HepG2 (cell line): ENCODE measurements at regions not wholly inside any gene's neighbourhood (a gene's known extent, or its start where the extent isn't known, plus 50 kb on each side); places are given as distances from the start of the nearest gene placed in this dataset.

Source experiments
- ATAC-seq: fragments of 200-7000 bp; cut with Tn5 transposase; 3 replicates; pipeline ENCODE4 v1.9.1; 2020; ENCODE audit warnings: mild to moderate bottlenecking, moderate library complexity
- BruUV-seq: library from RNA; stranded (reverse); fragments of 400-500 nt; replicated peaks from 2 replicates; lab custom pipeline; 2021; lab: Mats Ljungman, UMichigan
- CTCF ChIA-PET: fragments of 300-600 bp; formaldehyde crosslinking; extraction: SDS; loops from one replicate; lab custom pipeline; 2021; ENCODE audit warnings: low total read pairs, inconsistent platforms, low intra/inter-chr PET ratio; lab: Yijun Ruan, JAX
- POLR2A ChIA-PET: fragments of 350-600 bp; sonication (Branson Sonifier 250); formaldehyde crosslinking; loops from one replicate; lab custom pipeline; 2020; ENCODE audit warnings: antibody characterized with exemption, inconsistent platforms; lab: Yijun Ruan, JAX
- DNase-seq: peaks from one replicate; pipeline ENCODE4 v3.0.0-alpha.2; 2015; ENCODE audit warnings: low spot score
- FAIRE-seq: peaks from 3 replicates; lab custom pipeline; 2011; peaks lifted over from hg19 to GRCh38; lab: Jason Lieb, UNC
- H2AFZ ChIP-seq: one replicate; pipeline ENCODE4 v1.6.1; 2011; ENCODE audit warnings: low read length, inconsistent platforms
- H3K27ac ChIP-seq: fragments of 300-600 bp; 3 replicates; pipeline ENCODE4 v1.8.0; 2011; ENCODE audit warnings: mixed run types, mild to moderate bottlenecking, mixed read lengths, low read length, inconsistent platforms; ENCODE audit not compliant: insufficient read depth; ENCODE audit errors: extremely low read length
- H3K27me3 ChIP-seq, 2 experiments: fragments of 200-600 bp in 1 of 2; 2 replicates in 1 of 2; 3 replicates in 1 of 2; pipeline versions ENCODE4 v1.6.0 to v1.8.0; 2011; ENCODE audit warnings: low read length in 2 of 2, mild to moderate bottlenecking in 2 of 2, moderate library complexity in 2 of 2, inconsistent platforms in 1 of 2; ENCODE audit not compliant: insufficient read depth in 2 of 2, control insufficient read depth in 1 of 2
- H3K36me3 ChIP-seq, 2 experiments: fragments of 200-600 bp in 1 of 2; replicated peaks in 1 of 2; 2 replicates in 1 of 2; 3 replicates in 1 of 2; pipeline versions ENCODE4 v1.5.1 to v1.8.0; 2011; ENCODE audit warnings: low read length in 2 of 2, inconsistent platforms in 1 of 2; ENCODE audit not compliant: insufficient read depth in 2 of 2, control insufficient read depth in 1 of 2
- H3K4me1 ChIP-seq: 2 replicates; pipeline ENCODE4 v1.5.1; 2012; ENCODE audit warnings: low read length, inconsistent platforms; ENCODE audit not compliant: insufficient read depth
- H3K4me2 ChIP-seq: 2 replicates; pipeline ENCODE4 v1.6.0; 2011; ENCODE audit warnings: low read depth, low read length, inconsistent platforms
- H3K4me3 ChIP-seq, 3 experiments: fragments of 200-600 bp in 1 of 3; sonication (generic), shearing (Covaris generic) in 1 of 3; replicated peaks in 1 of 3; 2 replicates each; pipeline ENCODE4 v1.5.1; 2011 to 2016; ENCODE audit warnings: low read length in 3 of 3, inconsistent platforms in 2 of 3, low read depth in 2 of 3, mild to moderate bottlenecking in 2 of 3, control low read depth in 1 of 3, mixed read lengths in 1 of 3; ENCODE audit not compliant: insufficient read depth in 1 of 3
- H3K79me2 ChIP-seq: one replicate; pipeline ENCODE4 v1.6.1; 2011; ENCODE audit warnings: low read length, inconsistent platforms; ENCODE audit not compliant: insufficient read depth
- H3K9ac ChIP-seq: 2 replicates; pipeline ENCODE4 v1.6.0; 2011; ENCODE audit warnings: mild to moderate bottlenecking, low read depth, low read length, inconsistent platforms; ENCODE audit not compliant: insufficient read depth
- H3K9me3 ChIP-seq: 2 replicates; pipeline ENCODE4 v1.5.1; 2012; ENCODE audit warnings: mild to moderate bottlenecking, low read length
- H4K20me1 ChIP-seq: 2 replicates; pipeline ENCODE4 v1.6.0; 2011; ENCODE audit warnings: inconsistent platforms, mild to moderate bottlenecking, low read length, moderate library complexity; ENCODE audit not compliant: insufficient read depth
- ZNF619 ChIP-seq: sonication (generic); formaldehyde crosslinking; IDR thresholded peaks from 2 replicates; pipeline ENCODE4 v1.4.0; 2020; ENCODE audit warnings: mild to moderate bottlenecking, missing genetic modification reagents
- WGBS: methylation state at CpG from one replicate; pipeline ENCODE4 v1.1.6; 2017; ENCODE audit warnings: low lambda C conversion rate; 5-methylcytosine and 5-hydroxymethylcytosine counted together
- in situ Hi-C: cut with HindIII; loops from 2 replicates; pipeline ENCODE4 v1.10.0; 2017; ENCODE audit warnings: low pct_unique_long_range_greater_than_20kb; ENCODE audit not compliant: extremely low pct_ligation_motif_present
- intact Hi-C: fragments of 100-400 bp; cut with micrococcal nuclease; formaldehyde crosslinking; loops from one replicate; pipeline ENCODE4 v1.10.0; 2022; ENCODE audit not compliant: unreplicated experiment
- TF ChIP-seq, protein P1 (sequence below), 2 experiments: fragments of 450-650 bp in 1 of 2; sonication (generic) in 1 of 2; formaldehyde crosslinking in 1 of 2; IDR thresholded peaks; 2 replicates each; pipeline versions ENCODE4 v1.6.1 to v1.8.0; 2016 to 2022; ENCODE audit warnings: antibody characterized with exemption in 1 of 2, mild to moderate bottlenecking in 1 of 2, missing genetic modification reagents in 1 of 2

DNA sequence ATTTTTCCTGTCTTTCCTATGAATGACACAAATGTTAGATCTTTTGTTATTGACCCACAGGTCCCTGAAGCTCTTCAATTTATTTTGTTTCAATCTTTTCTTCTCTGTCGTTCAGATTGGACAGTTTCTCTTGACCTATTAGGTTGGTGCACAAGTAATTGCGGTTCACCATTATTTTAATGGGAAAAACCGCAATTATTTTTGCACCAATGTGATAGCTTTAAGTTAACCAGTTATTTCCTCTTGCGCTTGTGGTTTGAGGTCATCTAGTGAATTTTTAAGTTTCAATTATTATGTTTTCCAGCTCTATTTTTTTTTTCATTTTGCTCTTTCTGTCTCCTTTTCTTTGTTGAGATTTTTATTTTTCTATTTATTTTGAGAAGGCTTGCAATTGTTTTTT lies 399.2 kb downstream of the INHBA start:
- BruUV-seq: no TSS peak
- H3K4me1 ChIP-seq: no peaks in the 10 kb centered on the region
- H3K79me2 ChIP-seq: no peaks in the 10 kb centered on the region
- FAIRE-seq (no peak), ATAC-seq (no peak)
- in situ Hi-C loops: no loop called here
- no peaks in the 10 kb centered on the region for H3K9me3 ChIP-seq
- H3K27ac ChIP-seq: no peak overlapping the region
- no peak overlapping the region for H2AFZ ChIP-seq
- no peak overlapping the region for H3K4me2 ChIP-seq
- POLR2A ChIA-PET: no interaction called here
- TF ChIP-seq, protein P1, sequence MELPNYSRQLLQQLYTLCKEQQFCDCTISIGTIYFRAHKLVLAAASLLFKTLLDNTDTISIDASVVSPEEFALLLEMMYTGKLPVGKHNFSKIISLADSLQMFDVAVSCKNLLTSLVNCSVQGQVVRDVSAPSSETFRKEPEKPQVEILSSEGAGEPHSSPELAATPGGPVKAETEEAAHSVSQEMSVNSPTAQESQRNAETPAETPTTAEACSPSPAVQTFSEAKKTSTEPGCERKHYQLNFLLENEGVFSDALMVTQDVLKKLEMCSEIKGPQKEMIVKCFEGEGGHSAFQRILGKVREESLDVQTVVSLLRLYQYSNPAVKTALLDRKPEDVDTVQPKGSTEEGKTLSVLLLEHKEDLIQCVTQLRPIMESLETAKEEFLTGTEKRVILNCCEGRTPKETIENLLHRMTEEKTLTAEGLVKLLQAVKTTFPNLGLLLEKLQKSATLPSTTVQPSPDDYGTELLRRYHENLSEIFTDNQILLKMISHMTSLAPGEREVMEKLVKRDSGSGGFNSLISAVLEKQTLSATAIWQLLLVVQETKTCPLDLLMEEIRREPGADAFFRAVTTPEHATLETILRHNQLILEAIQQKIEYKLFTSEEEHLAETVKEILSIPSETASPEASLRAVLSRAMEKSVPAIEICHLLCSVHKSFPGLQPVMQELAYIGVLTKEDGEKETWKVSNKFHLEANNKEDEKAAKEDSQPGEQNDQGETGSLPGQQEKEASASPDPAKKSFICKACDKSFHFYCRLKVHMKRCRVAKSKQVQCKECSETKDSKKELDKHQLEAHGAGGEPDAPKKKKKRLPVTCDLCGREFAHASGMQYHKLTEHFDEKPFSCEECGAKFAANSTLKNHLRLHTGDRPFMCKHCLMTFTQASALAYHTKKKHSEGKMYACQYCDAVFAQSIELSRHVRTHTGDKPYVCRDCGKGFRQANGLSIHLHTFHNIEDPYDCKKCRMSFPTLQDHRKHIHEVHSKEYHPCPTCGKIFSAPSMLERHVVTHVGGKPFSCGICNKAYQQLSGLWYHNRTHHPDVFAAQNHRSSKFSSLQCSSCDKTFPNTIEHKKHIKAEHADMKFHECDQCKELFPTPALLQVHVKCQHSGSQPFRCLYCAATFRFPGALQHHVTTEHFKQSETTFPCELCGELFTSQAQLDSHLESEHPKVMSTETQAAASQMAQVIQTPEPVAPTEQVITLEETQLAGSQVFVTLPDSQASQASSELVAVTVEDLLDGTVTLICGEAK (IDR thresholded peaks at IDR 0.05): peak; percentile 90
- TF ChIP-seq, protein P1 (CRISPR knock-in tag; IDR thresholded peaks at IDR 0.05): no peak
- no peak for TF ChIP-seq ZNF619 (CRISPR knock-in tag)
- TF ChIP-seq, all 625 proteins: peak for 1
- intact Hi-C loops: no loop called here
- 25% methylated on average over 4 of the region's 4 CpGs for WGBS
- no peaks in the 10 kb centered on the region for H3K27me3 ChIP-seq
- DNase-seq: no peak
- no peaks in the 10 kb centered on the region for H4K20me1 ChIP-seq
- H3K36me3 ChIP-seq: no peaks in the 10 kb centered on the region
- H3K9ac ChIP-seq: no peak overlapping the region
- CTCF ChIA-PET: no interaction called here
- no peak overlapping the region for H3K4me3 ChIP-seq
